HepG2 (cell line): ENCODE measurements at regions not wholly inside any gene's neighbourhood (a gene's known extent, or its start where the extent isn't known, plus 50 kb on each side); places are given as distances from the start of the nearest gene placed in this dataset.

Experiments
- ATM ChIP-seq: fragments of 450-650 bp; IDR thresholded peaks from 2 replicates; pipeline ENCODE4 v1.7.1; 2017; ENCODE audit warnings: mild to moderate bottlenecking, borderline replicate concordance
- CTCF ChIP-seq: sonication (generic); formaldehyde crosslinking; IDR thresholded peaks from 2 replicates; pipeline ENCODE4 v1.5.0; 2020; ENCODE audit warnings: mild to moderate bottlenecking, missing genetic modification reagents, moderate library complexity
- JUN ChIP-seq: sonication (generic); formaldehyde crosslinking; IDR thresholded peaks from 2 replicates; pipeline ENCODE4 v1.4.0; 2020; ENCODE audit warnings: mild to moderate bottlenecking, missing genetic modification reagents
- KAT2B ChIP-seq: fragments of 150-350 bp; IDR thresholded peaks from 2 replicates; pipeline ENCODE4 v1.6.1; 2014; ENCODE audit warnings: low read depth, low read length, borderline replicate concordance
- THAP9 ChIP-seq: sonication (generic); formaldehyde crosslinking; IDR thresholded peaks from 2 replicates; pipeline ENCODE4; 2020; ENCODE audit warnings: missing genetic modification reagents, mild to moderate bottlenecking, borderline replicate concordance

DNA sequence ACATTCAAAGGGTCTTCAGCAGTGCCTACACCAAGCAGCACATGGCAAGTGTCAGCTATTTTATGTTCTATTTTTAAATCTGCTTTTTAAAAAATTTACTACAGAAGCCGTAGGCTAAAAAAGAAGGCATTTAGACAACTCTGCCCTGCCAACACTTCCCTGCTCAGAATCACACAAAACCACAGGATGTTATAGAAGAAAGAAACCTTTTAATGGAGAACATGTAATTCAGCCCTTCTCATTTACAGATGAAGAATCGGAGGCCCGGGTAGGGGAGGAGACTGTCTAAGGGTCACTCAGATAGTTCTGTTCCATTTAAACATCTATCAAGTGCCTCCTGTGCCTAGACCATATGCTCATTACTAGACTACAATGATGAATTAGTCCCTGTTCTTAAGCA is 171.8 kb upstream of the NTF3 start:
- no peak for TF ChIP-seq CTCF (CRISPR knock-in tag)
- no peak for TF ChIP-seq JUN
- no peak for TF ChIP-seq THAP9 (CRISPR knock-in tag)
- TF ChIP-seq ATM: no peak
- no peak for TF ChIP-seq KAT2B
